ENCODE measurements at regions not wholly inside any gene's neighbourhood (a gene's known extent, or its start where the extent isn't known, plus 50 kb on each side); places are given as distances from the start of the nearest gene placed in this dataset.

GRCh38 chr21:28358702-28359101, 634.0 kb downstream of the LTN1 start:
- H3K4me1 ChIP-seq, result no peaks in the 10 kb centered on the region
- DNase-seq (ENCODE audit: low spot score), result no peak

GRCh38 chr21:28358170-28358569, 634.5 kb downstream of the LTN1 start:
- no peak overlapping the region for H3K4me3 ChIP-seq
- no peak for TF ChIP-seq CTCF (IDR thresholded peaks at IDR 0.05)
- H3K27me3 ChIP-seq, result no peaks in the 10 kb centered on the region
- no peak for DNase-seq (ENCODE audit: low spot score)
- H3K9me3 ChIP-seq, result no peaks in the 10 kb centered on the region
- H3K36me3 ChIP-seq, result no peaks in the 10 kb centered on the region
- no peak overlapping the region for H3K27ac ChIP-seq
- no peaks in the 10 kb centered on the region for H3K4me1 ChIP-seq

More at GRCh38 chr21:28358702-28359101, 634.0 kb downstream of the LTN1 start:
- no peak for TF ChIP-seq CTCF (IDR thresholded peaks at IDR 0.05)
- Histone ChIP-seq H3K4me3 (no peak overlapping the region), H3K27me3 (no peaks in the 10 kb centered on the region), H3K9me3 (no peaks in the 10 kb centered on the region), H3K36me3 (no peaks in the 10 kb centered on the region), H3K27ac (no peak overlapping the region)

GRCh38 chr21:28357743-28358142, 634.9 kb downstream of the LTN1 start:
- no peak for DNase-seq (ENCODE audit: low spot score)
- no peaks in the 10 kb centered on the region for H3K27me3 ChIP-seq
- H3K27ac ChIP-seq, result no peak overlapping the region
- no peak overlapping the region for H3K4me3 ChIP-seq
- TF ChIP-seq CTCF (IDR thresholded peaks at IDR 0.05), result no peak
- H3K36me3 ChIP-seq, result no peaks in the 10 kb centered on the region
- no peaks in the 10 kb centered on the region for H3K9me3 ChIP-seq
- H3K4me1 ChIP-seq, result no peaks in the 10 kb centered on the region

GRCh38 chr21:28356422-28356821, 636.3 kb downstream of the LTN1 start:
- Histone ChIP-seq H3K36me3 (no peaks in the 10 kb centered on the region), H3K4me3 (no peak overlapping the region), H3K27me3 (no peaks in the 10 kb centered on the region), H3K27ac (no peak overlapping the region), H3K9me3 (no peaks in the 10 kb centered on the region), H3K4me1 (no peaks in the 10 kb centered on the region)
- TF ChIP-seq CTCF (IDR thresholded peaks at IDR 0.05), result no peak
- DNase-seq (ENCODE audit: low spot score), result no peak

GRCh38 chr21:28345934-28346333, 646.7 kb downstream of the LTN1 start:
- TF ChIP-seq CTCF (IDR thresholded peaks at IDR 0.05), result no peak
- Histone ChIP-seq H3K4me1 (no peaks in the 10 kb centered on the region), H3K27me3 (no peaks in the 10 kb centered on the region), H3K36me3 (no peaks in the 10 kb centered on the region), H3K9me3 (no peaks in the 10 kb centered on the region), H3K27ac (no peak overlapping the region), H3K4me3 (no peak overlapping the region)
- no peak for DNase-seq (ENCODE audit: low spot score)

- Histone ChIP-seq H3K9me3 (no peaks in the 10 kb centered on the region), H3K4me1 (no peaks in the 10 kb centered on the region), H3K27ac (no peak overlapping the region), H3K4me3 (no peak overlapping the region), H3K36me3 (no peaks in the 10 kb centered on the region), H3K27me3 (no peaks in the 10 kb centered on the region)
- TF ChIP-seq CTCF (IDR thresholded peaks at IDR 0.05), result no peak
- no peak for DNase-seq (ENCODE audit: low spot score)
These were observed 647.7 kb downstream of the LTN1 start for GRCh38 chr21:28344985-28345384.
